HG03095 (cell line): ENCODE measurements at regions not wholly inside any gene's neighbourhood (a gene's known extent, or its start where the extent isn't known, plus 50 kb on each side); places are given as distances from the start of the nearest gene placed in this dataset.

Source experiments
- ATAC-seq: cut with Tn5 transposase; IDR thresholded peaks from one replicate; pipeline ENCODE4 v1.9.1; 2021; ENCODE audit warnings: moderate library complexity; ENCODE audit not compliant: unreplicated experiment

DNA sequence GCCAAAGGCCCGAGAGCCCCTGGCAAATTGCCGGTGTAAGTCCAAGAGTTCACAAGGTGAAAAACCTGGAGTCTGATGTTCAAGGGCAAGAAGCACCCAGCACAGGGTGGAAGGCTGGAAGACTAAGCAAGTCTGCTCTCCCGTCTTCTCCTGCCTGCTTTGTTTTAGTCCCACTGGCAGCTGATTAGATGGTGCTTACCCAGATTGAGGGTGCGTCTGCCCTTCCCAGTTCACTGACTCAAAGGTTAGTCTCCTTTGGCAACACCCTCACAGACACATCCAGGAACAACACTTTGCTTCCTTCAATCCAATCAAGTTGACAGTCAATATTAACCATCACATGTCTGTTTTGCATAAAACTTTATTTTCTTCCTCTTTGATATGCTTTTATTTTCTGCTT is 157.4 kb downstream of the HS3ST1 start:
- ATAC-seq = no peak

DNA sequence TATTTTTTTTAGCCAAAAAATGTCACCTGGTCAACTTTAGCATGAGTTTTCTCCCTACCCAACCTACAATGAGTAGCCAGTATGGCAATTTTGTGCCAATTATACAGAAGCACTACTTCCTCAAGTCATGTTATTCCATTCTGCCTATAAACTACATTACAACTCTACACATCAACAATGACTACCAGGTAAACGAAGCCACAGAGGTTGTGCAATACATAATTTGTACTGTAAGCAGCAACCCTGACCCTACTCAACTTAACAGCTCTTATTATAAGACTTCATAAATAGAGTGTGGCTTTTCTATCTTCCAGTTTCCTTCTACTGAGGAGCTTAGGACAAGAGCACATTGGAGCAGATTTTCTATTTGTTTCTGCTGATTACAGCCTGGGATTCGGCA is 160.5 kb downstream of the HS3ST1 start:
- ATAC-seq = no peak

DNA sequence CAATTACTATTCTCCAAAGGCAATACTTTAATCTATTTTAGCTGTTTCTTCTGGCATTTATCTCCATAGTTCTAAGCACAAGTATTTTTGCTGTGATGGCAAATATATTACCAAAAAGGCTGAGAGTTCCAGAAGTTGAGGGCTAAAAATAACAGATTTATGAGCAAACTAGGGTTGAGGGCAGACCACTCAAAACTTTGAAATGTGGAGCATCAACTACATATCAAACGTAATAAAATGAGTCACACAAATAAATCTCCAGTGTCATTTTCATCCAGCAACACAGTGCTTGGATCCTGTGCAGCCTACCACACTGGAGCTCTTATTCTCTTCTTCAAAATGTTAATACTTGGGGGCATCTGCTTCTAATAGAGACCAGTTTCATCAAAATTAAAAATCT is 163.9 kb downstream of the HS3ST1 start:
- no peak for ATAC-seq

DNA sequence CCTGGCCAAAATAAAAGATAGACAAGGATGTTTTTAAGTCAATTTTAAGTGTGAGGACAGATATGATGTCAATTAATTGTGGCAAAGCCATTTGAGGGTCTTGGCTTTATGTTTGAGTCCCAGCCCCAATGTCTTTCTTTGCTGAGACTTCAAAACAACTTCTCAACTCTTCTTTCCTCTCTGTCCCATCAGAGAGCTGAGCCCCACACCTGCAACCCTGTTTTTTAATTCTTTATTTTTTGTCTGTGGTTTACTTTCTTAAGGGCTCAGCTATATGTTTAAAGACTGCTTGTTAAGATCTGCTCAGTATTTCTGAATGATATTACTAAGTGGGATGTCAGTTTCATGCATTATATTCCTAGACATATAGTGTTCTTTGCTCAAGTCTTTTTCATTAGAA is 164.3 kb downstream of the HS3ST1 start:
- no peak for ATAC-seq

GRCh38 chr4:11263208-11263607 is 165.5 kb downstream of the HS3ST1 start:
- ATAC-seq = no peak

GRCh38 chr4:11261066-11261850 is 167.4 kb downstream of the HS3ST1 start:
- ATAC-seq = no peak

- ATAC-seq = no peak
Measured at GRCh38 chr4:11259837-11260236, 168.9 kb downstream of the HS3ST1 start.

DNA sequence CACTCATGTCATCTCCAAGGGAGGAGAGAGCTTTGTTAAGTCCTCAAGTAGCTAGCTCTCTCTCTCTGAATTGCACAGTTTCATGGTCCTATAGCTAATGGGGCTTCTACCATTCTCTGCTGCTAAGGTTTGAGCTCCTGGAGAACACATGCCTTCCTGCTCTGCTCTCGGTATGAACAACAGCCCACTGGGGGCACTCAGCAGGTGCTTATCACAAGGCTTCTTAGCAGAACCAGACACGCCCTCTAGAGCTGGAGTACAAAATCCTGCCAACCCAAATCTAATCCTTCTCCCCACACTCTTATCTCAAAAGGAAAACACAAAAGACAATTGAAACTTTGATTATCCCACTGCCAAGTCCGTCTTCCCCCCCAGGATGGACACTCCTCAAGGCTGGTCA is 176.5 kb downstream of the HS3ST1 start:
- no peak for ATAC-seq

DNA sequence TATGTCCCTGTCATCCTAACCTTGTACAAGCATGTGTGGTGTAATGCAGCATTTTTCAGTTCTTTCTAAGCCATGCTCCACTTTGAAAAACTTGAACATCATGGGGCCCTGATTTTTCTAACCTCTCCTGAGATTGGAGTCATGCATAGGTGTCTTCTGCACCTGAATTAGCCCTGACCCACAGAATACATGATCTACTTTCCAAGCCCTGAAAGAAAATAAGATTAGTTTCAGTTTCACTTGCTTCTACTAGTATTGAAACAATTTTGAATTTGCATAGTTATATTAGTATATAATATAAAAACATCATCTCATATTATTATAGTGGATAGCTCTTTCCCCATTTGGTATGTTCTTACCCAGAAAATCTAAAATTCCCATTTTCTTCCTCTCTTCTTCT is 178.2 kb downstream of the HS3ST1 start:
- no peak for ATAC-seq

DNA sequence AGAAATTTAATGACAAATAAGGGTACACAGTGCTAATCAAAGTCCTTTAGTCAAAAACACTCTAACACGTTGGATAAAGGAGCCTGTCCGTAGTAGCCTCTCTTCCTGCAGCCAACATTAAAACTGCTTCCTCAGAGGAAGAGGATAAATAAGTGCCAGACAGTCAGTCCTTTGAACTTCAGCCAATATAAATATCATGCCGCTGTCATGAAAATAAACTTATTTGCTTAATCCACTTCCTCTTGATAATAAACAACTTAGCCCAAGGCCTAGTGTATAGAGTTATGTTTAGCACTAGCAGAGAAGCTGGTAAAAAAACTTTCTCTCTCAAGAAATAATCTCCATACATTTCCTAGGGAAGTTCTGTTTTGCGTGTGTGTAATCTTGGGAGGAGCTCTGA is 196.7 kb downstream of the HS3ST1 start:
- ATAC-seq = no peak

DNA sequence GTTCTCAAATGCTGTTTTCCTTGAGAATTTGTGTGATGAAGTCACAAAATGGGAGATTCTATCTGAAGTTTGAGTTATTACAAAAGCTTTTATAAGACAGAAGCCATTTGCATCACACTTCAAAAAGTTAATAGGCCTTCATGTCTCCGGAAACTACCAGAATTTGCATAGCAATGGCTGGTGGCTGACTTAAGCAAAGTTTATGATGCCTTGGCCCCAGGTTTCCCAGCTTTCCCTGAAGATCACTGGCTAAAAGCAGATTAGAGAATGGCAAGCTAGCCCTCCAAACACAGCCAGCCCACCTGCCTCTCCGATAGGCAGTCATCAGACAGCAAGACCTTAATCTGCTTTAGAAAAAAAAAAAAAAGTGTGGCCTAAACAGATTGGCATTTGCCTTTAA is 197.8 kb downstream of the HS3ST1 start:
- no peak for ATAC-seq

DNA sequence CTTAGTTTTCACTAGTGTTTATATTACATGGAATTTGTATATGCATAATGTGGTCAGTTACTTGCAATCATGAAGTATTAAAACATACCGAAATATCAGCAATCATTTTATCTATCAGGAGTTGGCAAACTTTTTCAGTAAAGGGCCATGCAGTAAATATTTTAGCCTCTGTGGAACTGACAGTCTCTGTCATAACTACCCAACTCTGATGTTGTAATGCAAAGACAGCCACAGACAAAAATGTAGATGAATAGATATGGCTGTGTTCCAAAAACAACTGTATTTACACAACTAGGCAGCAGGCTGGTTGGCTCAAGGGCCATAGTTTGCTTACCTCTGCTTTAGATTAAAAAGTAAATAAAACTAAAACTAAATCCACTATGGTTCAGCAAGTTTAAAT is 200.2 kb downstream of the HS3ST1 start:
- ATAC-seq = no peak

- no peak for ATAC-seq
Measured at GRCh38 chr4:11223311-11223710, 205.4 kb downstream of the HS3ST1 start.

DNA sequence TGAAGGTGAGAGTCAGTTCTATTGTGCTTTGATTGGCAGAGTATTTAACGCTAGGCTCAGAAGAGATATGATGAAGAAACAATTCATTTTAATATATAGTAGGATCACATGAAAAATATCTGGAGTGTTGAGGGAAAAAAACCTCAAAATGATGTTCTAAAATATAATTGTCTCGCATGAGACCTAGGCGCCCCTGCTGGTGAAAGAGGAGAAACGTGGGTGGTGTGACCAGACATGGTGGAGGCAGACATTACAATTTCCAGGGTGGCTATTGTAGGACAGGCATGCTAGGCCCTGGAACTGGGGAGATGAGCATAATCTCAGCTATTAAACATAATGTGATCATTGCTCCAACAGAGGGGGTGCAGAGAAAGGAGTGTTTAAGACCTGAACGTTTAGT is 210.0 kb downstream of the HS3ST1 start:
- ATAC-seq = no peak

DNA sequence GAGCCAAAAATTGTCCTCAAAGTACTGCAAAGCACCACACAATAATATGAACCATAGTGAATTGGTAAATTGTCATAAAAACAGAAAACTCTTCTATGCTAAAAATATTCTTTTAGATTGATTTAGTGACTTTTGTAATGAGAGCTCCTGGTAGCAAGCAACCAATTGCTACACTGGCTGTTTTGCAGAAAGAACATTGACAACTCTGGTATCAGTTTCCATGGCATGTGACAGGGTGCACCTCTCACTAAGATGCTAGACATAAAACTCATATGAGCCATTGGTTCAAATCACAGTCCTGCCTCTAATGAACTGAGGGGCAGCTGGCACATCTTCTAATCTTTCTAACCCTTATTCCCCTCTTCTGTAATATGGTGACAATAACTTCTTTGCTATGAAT is 212.2 kb downstream of the HS3ST1 start:
- no peak for ATAC-seq

GRCh38 chr4:11214281-11214680 is 214.4 kb downstream of the HS3ST1 start:
- no peak for ATAC-seq

DNA sequence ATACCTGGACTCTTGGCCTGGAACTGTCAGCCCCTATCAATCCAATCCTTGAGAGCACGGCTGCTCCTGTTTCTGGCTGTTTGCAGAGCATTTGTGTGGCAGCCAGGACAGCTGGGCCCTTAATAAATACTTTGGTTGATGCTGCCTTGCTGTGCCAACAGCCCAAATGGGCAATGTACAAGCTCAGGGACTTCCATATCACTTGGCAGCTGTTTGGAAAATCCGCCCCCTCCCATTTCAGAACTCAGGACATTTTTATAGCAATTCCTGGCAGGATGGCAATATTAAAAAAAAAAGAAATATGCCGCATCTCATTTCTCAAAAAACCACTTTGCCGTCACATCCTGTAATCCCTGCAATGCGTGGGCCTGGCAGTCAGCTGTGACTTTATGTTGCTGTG is 218.9 kb downstream of the HS3ST1 start:
- ATAC-seq = no peak

- no peak for ATAC-seq
Measured at GRCh38 chr4:11201256-11201655, 227.4 kb downstream of the HS3ST1 start.

DNA sequence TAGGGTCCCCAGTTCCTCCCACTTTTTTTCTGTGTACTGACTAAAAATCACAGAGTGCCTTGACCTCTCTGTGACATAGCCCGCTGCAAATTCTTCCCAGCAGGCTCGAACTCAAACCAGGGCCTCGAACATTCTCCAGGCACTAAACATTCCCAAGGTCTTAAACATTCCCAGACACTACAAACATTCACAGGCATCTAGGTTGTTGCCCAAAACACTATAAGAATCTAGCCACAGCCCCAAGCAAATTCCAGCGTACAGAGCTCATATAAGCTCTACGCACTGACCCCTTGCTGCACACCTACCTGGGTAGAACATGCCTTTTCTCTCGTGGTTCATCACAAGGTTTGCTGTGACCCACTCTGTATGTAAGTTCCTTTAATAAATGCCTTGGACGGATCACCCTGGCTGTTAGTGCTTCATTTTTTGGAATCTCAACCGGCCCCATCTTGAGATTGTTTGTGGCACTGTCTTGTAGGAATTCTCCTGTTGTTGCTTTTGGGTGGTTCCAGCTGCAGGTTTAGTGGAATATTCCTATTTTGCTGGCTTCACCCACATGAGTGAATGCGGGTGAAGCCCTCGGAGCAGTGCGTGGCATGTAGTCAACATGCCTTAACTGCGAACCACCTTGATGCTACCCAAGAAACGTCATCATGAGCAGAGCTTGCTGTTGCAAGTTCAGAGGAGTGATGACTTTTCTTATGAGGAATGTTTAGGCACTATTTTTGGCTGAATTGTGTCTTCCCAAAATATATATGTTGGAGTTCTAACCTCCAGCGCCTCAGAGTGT is 230.0 kb downstream of the HS3ST1 start:
- ATAC-seq = no peak

DNA sequence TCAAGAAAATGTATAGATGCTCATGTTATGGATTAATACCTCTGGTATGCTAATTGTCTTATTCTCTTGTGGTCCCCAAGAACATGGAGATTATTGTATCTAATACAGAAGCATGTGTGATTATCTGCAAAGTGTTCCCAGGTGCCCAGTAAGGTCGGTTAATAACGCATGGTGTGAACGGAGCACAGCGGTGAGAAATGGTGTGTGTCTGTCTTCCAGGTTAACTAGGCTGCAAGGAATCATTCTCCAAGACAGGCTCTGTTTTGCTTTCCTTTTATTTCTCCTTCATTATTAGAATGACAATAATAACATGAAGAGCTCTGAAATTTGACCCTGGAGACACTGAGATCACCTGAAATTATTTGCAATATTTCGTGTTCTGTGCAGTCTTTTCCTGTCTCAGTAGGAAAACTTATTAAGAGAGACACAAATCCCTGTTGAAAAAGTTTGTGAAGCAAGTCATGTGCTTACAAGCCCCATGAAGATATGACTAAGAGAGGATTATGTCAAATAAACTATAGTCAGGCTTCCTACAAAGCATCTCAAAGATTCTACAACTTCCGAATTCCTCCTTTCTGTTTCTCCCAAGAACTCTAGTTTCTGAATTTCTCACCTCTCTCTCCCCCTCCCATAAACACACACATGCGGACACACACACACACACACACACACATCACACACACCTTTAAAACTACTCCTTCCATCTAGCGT is 230.9 kb downstream of the HS3ST1 start:
- no peak for ATAC-seq

DNA sequence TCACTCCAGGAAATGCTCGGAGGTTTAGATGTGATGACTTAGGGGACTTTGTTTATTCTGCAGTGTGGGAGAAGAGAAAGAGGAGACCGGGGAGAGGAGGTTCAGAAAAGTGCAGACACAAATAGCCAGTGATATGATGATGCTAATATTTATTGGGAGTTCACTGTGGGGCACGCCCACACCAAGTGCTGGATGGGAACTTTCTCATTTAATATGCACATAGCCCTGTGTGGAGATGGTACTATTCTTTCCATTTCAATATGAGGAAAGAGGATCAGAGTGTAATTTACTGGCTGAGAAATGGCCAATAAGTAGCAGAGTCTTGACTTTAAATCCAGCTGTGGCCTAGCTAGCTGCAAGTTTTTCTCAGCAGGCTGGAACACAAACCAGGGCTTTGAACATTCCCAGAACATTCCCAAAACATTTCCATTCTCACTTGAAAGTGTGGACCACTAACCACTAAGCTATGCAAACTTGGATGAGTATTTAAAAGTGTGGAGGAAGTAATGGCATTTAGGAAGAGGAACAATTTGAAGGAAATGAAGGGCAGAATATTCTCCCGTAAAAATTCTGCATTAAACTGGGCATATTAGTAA is 231.7 kb downstream of the HS3ST1 start:
- no peak for ATAC-seq
